ENCODE measurements at regions not wholly inside any gene's neighbourhood (a gene's known extent, or its start where the extent isn't known, plus 50 kb on each side); places are given as distances from the start of the nearest gene placed in this dataset.
A peak's percentile ranks its signal among the peaks of the same experiment; 100 is the strongest.

DNA sequence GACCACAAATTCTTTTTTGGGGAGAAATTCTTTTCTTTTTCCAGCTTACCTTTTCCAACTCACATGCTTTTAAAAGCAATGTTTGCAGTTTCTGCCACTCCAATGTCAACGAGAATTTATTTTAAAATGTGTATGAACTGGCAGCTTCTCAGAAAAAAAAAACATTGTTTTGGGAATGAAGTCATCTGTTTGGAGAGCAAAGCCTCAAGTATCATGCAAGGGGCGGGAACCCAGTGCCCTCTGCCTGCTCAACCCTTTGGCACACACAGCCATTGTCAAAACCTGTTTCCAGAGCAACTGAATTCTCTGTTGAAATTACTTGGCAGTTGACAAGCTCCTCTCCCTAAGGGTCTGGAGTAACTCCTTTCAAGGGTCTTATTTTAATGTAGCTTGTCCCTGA lies 128.5 kb downstream of the QPCT start:
- DNase-seq: no peak

DNA sequence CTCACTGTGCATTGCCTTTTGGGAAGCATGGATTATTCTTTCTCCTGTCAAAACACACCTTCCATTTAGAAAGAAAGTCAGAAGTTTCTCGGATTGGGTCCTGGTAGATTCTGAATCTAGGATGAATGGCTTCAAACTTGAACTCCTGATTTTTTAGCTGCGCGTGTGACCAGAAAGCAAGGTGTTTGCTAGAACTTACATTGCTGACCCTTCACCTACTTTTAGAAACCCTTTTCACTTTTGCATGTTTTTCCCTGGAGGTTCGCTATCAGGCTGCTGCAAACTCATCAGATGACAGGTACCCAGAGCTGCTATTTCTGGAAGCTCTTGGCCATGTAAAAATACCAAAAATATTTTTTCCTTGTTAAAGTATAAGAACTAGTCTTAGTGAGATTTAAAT lies 132.0 kb downstream of the QPCT start:
- DNase-seq: no peak

DNA sequence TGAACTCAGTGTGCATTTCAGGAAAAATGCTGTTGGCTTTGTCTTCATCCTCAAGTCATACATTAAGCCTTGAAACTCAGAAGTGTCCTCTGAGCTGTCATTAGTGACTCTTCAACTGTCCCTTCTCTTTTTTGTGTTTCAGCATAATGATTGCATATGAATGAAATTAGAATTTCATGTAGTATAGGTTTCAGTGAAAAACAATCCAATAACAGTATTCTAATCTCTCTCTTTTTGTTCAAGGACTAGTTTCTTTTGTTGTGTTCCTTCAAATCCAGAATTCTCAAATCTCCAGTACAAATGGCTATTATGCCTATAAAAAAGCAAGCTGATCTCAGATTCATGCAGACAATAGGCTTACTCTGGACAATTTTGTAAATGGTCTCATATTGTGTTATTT lies 133.5 kb downstream of the QPCT start:
- DNase-seq: no peak

DNA sequence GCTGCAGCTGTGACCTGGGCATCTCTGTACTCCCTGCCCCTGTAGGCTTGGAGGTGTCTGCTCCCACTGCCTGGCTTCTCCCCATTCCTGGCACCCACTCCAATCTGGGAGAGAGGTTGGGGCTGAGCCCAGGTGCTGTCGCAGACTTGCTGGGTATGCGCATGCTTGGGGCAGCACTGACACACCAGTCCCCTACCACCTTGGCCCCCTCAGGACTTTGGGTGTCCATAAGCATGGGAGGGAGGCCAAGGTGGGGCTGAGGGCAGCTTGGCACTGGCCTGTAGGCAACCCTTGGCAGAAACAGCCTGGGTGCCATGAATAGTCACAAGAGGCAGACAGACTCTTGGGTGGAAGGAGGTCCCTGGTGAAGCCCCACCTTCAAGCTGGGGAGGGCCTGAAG lies 136.8 kb downstream of the QPCT start:
- DNase-seq: no peak

DNA sequence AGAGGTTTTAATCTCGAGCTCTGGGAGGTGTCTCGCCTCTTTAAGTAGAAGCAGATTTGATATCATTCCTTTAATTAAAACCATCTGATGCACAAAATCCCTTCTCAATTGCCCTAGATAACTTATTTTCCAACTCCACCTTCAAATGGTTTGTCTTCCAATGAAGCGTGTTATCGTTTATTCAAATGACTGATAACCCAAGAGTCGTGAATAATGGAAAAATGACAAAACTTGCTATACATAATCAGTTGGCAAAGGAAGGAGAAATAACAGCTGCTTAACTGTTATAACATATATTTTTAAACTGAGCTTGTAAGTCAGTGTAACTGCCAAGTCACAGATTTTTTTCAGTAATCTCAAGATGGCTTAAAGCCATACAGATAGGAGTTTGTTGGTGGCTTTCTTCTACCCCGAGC lies 144.6 kb downstream of the QPCT start:
- DNase-seq: no peak

DNA sequence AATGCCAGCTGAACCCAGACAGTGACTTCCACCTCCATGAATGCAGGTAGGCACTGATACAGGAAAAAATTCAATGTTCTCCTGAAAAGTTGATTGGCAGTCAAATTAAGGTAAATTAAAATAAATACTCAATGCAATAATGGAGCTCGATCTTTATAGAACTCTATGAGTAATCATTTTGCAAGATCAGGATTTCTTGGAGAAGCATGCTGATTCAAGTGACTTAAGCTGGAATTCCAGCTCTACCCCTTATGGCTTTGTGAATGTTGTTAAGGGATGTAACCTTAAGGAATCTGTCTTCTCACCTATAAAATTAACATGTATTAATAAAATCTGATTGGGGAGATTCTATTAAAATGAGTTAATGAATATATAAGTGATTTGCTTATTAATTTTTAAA lies 145.1 kb downstream of the QPCT start:
- no peak for DNase-seq

DNA sequence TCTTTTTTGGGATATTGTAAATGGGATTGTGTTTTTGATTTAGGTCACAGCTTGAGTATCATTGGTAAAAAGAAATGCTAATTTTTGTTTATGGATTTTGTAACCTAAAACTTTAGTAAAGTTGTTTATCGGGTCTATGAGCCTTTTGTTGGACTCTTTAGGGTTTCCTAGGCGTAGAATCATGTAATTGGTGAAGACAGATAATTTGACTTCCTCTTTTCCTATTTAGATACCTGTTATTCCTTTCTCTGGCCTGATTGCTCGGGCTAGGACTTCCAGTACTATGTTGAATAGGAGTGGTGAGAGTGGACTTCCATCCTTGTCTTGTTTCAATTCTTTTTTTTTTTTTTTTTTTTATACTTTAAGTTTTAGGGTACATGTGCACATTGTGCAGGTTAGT lies 149.0 kb downstream of the QPCT start:
- DNase-seq: no peak

DNA sequence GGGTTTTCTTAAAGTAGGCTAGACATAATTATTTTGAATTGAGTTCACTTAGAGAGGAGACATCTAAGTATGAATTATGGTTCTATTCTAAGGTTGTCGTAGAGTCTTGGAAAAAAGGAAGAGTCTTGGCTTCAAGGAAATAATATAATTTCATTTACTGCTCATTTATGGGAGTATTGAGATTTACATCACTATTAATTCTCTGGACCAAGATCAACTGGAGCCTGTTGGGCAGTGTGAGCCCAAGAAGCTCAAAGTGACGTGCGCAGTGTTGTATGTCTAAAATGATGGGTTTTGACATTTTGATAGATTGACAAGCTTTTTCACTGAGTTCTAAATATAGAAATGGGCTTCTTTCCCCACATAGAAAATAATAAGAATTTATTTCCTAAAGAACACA lies 154.7 kb downstream of the QPCT start:
- no peak for DNase-seq

DNA sequence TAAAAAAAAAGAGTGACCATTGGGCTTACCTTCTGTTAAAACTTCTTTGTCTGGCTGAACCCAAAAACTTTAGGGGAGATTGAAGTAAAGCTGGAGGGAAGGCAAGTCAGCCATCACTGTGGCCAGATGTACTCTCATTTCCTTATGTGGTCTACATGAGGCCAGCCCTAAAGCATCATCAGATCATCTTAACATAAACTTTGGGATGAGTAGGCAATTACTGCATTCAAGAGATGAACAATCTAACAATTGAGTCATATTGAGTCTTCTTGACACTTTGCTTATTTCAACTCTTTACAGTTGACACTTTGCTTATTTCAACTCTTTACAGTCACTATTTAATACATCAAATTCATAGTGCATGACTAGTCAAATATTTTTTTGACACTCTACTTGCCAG lies 155.6 kb downstream of the QPCT start:
- DNase-seq: no peak

DNA sequence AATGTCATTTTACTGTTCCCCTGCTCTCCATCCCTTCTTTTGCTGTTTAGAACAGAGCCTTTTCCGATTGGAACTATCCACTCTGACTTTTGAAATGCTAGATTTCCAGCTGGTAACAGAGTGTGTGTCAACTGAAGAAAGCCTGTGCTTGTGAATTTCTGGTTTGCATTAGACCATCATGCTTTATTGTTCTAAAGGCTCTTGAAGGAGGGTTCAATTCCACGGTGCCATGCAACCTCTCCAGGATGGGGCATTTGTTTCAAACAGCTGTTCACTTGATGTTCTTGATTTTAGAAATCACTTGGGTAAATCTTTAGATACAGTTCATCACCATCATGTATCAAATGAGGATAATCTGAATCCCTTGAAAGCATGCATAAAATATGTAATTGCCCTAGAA lies 156.7 kb downstream of the QPCT start:
- no peak for DNase-seq

DNA sequence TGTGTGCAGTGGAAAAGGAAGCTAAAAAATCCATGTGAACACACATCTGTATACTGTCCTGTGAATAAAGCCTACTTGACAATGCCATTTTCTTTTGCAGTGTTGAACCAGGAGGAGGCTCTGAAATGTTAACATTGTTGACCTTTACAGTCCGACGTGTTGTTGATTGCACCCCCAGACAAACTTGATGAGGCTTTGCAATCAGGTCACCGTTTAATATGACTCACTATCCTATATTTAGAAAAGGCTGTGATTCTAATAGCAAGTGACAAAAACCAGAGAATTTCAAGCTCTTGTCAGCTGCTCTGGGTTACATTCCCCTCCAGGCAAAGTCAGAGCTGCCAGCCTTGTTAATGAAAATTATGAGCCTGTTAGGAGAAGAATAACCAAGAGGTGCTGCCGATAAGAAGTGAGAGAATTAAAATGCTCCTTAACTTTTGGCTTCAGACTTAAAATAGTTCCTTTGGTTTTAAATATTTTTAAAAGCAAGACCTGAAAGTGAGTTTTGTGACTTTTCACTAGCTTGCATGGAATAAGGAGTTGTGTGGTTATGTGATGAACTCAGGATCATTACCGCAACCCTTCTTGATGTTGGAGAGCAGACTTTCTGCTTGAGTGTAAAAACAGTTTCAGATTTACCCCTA lies 162.1 kb downstream of the QPCT start:
- DNase-seq: no peak

DNA sequence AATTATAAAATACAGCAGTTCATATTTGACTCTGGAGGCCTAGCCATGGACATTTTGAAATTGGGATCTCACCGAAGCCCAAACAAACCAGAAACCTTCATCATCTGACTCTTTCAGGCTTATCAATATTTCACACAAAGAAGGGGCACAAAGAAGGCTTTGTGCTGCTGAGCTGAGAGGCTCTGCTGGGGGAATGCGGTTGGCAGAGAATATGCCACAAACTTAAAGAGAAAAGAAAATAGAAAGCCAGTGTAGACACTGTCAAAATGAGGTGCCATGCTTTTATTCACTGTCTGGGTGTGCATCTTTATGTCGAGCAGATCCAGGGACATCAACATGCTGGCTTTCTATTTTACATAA lies 162.6 kb downstream of the QPCT start:
- no peak for DNase-seq

DNA sequence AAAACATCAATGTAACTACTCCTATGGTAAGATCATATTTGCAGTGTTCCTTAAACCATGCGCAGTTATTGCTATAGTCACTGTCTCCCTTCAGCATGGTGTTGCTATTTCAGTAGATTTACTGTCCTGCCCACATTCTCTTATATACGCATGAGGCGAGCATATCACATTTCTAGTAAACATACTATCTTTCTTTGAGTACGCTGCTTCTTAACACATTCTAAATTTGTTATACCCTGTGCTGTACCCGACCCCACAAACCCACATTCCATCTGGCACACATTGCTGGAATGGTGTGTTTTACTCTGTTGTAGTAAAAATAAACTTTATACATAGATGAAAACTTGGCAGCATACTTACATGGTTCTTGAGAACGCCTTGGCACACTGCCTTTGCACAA lies 163.3 kb downstream of the QPCT start:
- DNase-seq: no peak

DNA sequence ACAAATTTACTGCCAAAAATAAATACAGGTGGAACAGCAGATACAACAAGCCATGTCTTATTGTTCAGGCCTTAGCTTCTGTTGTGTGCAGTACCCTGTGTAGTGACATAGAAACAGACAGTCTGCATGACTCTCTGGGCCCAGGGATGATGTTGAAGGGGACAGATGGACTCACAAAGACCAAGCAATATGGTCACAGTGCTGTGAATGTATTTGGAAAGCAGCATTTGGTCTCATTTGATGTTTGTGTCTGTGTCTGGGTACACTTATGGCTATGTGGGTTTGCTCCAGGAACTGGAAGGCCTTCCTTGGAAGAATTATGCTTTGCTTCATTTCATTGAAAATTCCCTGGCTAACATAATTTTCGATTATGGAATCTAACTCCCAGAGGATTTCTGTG lies 158.5 kb downstream of the CDC42EP3 start:
- DNase-seq: no peak

DNA sequence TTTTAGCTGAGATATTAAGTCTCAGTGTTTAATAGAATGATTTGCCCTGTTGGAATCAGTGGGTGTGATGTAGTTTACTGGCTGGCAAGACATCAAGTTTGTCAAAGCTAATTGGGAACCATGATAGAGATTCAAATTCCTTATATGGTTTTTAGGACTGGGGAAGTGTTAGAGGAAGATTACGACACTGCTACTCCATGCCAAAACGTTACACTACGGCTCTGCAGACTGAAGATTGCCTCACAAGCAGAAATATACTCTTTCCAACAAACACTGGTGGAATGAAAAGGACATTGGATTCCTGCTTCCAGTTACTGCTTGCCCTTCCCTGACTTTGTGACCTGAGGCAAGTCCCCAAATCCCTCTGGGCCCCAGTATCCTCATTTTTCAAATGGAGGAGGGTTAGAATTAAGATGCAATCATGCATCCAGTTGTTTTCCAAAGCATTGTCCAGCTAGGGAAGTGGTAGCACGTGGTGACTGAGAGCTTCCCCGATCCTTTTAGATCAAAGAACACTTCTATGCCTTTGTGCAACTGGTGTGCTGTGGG lies 147.6 kb downstream of the CDC42EP3 start:
- DNase-seq: peak; percentile 41

DNA sequence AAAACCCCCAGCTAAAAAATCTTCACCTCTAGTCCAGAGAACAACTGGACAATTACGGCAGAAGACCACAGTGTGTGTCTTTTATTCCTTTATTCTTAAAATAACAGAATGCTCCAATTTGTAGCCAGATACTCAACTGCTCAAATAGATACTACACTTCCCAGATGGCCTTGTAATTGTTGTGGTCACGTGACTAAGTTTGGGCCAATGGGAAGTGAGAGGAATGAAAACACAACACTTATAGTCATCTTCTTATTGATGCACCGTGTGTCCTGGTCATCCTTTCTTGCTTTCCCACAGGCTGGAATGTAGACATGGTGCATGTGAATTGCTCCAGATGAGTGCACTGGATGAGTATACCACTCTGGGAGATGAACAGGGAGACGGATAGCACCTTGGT lies 145.1 kb downstream of the CDC42EP3 start:
- peak; percentile 9 for DNase-seq

DNA sequence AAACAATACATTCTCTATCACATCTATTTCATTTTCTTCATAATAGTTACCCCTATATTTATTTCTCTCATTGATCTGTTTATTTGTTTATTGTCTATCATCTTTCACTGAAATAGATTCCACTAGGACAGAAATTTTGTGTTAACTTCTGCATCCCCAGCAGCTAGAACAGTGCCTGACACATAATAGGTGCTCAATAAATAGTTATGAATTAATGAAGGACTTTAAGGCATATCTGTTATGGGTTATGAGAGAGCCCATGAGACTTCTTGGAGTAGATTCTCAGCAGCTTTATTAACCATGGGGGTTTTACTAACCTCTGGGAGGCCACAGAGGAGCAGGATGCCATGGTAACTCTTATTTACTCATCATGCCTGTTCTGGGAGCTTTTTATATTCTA lies 144.6 kb downstream of the CDC42EP3 start:
- no peak for DNase-seq

DNA sequence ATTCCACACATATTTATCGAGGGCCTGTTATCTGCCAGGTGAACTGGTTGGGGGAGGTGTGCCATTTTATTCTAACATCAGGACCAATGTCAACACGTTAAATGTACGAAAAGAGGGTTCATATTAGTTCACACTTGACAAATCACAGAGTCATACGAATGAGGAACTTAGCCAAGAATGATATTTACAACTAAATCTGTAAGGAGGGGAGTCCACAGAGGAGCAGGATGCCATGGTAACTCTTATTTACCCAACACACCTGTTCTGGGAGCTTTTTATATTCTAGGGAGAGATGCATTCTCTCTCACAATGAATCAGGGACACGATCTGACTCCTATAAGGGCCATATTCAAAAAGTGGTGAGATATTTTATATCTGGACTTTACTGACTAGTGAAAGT lies 144.1 kb downstream of the CDC42EP3 start:
- DNase-seq: no peak

DNA sequence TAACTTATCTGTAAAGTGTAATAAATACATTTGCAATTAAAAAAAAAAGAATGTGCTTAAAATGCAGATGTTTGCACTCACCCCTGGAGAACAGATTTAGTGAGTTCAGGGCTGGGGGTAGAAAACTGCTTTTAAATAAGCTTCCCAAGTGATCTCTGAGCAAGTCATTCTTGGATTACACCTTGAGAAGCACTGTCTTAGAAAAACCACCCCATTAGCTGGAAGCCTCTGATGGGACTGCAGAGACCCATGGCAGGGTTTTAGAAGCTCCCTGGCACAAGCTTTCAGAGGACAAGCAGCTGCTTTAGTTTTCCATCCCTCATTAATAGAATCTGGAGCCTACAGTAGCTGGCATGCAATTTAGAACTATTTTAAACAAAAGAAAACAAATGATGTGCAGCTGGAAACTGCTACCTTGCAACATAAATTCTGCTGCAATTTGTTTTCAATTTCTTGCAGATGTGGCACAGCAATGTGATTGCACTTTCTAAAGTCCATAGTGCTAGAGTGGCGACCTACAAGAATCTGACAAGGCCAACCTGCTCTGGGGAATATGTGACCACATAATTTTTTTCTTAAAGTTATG lies 141.5 kb downstream of the CDC42EP3 start:
- DNase-seq: no peak

DNA sequence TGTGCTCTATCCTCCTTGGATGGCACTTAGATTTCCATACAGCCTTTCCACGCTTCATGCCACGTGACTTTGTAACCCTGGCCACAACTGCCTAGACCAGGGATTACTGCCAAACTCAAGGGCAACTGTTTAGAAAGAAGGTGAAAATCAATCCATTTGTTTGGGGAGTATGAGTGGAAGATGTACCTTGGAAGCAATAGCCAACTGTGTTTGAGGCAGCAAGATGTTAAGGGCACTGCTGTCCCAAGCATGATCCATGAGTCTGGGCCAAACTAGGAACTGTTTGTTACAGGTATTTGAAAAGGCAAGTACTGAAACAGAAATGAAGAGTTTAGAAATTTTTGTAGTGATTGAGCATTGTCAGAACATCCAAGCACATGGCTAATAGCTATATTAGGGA lies 138.9 kb downstream of the CDC42EP3 start:
- DNase-seq: no peak

DNA sequence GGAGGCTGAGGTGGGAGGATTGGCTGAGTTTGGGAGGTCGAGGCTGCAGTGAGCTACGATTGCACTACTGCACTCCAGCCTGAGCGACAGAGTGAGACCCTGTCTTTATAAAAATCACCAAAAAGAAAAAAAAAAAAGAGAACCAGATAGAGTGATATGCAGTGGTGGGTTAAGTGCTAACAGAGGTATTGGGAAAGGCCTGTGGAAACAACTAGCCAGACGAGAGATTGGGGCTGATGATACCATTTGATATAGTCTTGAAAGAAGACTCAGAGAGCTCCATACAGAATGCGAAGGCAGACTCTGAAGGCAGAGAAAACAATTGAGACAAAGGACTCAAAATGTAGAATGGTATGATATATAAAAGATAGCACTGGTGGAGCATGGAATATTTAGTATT lies 134.1 kb downstream of the CDC42EP3 start:
- DNase-seq: peak; percentile 56

DNA sequence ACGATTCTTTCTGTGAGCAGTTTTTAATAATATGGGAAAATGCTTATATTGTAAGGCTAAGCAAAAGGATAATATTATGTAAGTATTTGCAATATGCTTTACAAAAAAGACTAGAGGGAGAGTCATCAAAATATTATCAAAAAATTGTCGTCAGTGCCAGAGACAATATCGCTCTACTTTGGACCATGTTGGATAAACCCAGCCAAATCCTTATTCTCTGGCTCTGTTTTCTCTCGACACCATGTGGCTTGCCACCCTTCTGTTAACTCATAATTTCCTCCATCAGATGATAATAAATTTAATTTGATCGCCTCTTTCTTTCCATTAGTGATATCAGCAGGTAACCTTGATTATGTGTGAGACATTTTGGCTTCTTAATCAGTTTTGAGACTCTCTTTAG lies 129.9 kb downstream of the CDC42EP3 start:
- no peak for DNase-seq

DNA sequence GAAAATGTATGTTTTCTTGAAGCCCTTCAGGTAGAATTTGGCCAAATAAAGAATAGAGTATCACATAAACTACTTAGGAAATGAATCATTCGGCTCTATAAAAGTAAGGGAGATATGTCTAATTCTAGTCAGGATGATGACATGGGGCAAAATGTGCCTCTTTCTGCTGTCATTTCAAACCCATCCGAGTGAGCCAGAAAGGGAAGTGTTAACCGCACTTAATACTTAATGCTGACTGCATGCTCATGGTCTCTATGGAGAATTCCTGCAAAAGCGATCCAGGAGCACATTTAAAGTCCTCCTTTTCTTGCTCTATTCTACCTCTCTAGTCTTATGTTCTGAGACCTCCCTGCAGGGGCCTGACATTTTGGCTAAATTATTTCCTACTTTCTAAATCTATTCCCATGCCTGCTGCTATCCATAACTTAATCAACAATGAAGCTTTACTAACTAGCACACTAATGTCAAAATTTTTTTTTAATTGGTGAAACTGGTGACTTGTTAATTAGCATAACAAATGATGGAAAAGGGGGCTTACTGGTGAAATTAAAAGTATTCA lies 127.4 kb downstream of the CDC42EP3 start:
- DNase-seq: no peak

DNA sequence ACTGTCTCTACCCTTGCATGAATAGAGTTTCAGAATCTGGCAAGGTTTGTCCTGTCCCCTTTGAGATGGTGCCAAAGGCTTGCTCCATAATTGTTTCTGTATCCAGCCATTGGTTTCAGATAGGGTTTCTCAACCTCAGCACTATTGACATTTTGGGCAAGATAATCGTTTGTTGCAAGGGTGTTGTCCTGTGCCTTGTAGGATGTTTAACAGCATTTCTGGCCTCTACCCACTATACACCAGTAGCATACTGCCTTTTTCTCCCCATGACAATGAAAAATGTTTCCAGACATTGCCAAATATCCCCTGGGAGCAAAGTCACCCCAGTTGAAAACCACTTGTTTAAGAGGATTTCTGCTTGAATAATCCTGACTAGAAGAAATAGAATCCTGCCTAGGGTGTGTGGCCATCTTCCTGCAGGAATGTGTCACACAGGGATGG lies 126.8 kb downstream of the CDC42EP3 start:
- DNase-seq: no peak

DNA sequence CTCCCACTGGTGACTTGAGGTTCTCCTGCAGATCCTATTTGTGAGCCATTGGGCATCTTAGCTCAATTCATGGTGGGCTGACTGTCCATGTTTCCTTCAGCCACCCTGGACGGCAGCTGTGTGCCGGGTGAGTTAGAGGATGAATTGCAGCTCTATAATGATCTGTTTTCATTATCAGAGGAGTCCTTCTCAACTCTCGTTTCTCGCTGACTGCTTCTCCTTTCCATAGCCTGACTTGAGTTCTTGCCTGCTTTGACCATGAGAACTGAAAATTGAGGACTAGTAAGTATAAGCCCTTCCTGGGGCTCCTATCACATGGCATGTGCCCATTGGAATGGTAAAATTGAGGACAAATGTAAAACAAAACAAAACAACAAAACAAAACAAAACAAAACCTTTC lies 121.8 kb downstream of the CDC42EP3 start:
- DNase-seq: no peak

Measured in hematopoietic multipotent progenitor cell treated with erythropoietin and hydrocortisone succinate and interleukin-3 and kit ligand, for 6 days (in vitro differentiated cells).